MM.1S (cell line): ENCODE measurements at regions not wholly inside any gene's neighbourhood (a gene's known extent, or its start where the extent isn't known, plus 50 kb on each side); places are given as distances from the start of the nearest gene placed in this dataset.

Experiments used
- EZH2 ChIP-seq: fragments of 300-600 bp; sonication (generic); optimal IDR thresholded peaks from 2 replicates; pipeline ENCODE3; 2017; ENCODE audit warnings: low read depth, mild to moderate bottlenecking, antibody characterized with exemption, low read length, mixed read lengths
- EZH2phosphoT487 ChIP-seq: fragments of 300-600 bp; sonication (generic); IDR thresholded peaks from 2 replicates; pipeline ENCODE4 v1.6.1; 2018; ENCODE audit warnings: antibody characterized with exemption, low read length
- TF ChIP-seq, protein P1 (sequence below): fragments of 300-600 bp; sonication (generic); IDR thresholded peaks from 2 replicates; pipeline ENCODE4 v1.5.1; 2016; ENCODE audit warnings: antibody characterized with exemption, low read length, mixed read lengths

- TF ChIP-seq EZH2, result no peak
- TF ChIP-seq, protein P1, sequence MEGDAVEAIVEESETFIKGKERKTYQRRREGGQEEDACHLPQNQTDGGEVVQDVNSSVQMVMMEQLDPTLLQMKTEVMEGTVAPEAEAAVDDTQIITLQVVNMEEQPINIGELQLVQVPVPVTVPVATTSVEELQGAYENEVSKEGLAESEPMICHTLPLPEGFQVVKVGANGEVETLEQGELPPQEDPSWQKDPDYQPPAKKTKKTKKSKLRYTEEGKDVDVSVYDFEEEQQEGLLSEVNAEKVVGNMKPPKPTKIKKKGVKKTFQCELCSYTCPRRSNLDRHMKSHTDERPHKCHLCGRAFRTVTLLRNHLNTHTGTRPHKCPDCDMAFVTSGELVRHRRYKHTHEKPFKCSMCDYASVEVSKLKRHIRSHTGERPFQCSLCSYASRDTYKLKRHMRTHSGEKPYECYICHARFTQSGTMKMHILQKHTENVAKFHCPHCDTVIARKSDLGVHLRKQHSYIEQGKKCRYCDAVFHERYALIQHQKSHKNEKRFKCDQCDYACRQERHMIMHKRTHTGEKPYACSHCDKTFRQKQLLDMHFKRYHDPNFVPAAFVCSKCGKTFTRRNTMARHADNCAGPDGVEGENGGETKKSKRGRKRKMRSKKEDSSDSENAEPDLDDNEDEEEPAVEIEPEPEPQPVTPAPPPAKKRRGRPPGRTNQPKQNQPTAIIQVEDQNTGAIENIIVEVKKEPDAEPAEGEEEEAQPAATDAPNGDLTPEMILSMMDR, result no peak
- no peak for TF ChIP-seq EZH2phosphoT487
Observed at GRCh38 chr21:22374218-22374969, 1376.2 kb downstream of the NCAM2 start.
